ENCODE measurements at regions not wholly inside any gene's neighbourhood (a gene's known extent, or its start where the extent isn't known, plus 50 kb on each side); places are given as distances from the start of the nearest gene placed in this dataset.

- no peak for DNase-seq (ENCODE audit: low read depth in 2 of 2)
These were observed 85.8 kb upstream of the MVB12B start for GRCh38 chr9:126240835-126241234.

GRCh38 chr9:126248680-126249079 lies 77.9 kb upstream of the MVB12B start:
- no peak for DNase-seq (ENCODE audit: low read depth in 2 of 2)

- no peak for DNase-seq (ENCODE audit: low read depth in 2 of 2)
These were observed 64.9 kb upstream of the MVB12B start for GRCh38 chr9:126261584-126262356.

- DNase-seq (ENCODE audit: low read depth in 2 of 2), result no peak
These were observed 63.9 kb upstream of the MVB12B start for GRCh38 chr9:126262738-126263137.

GRCh38 chr9:126270556-126270955 lies 56.1 kb upstream of the MVB12B start:
- DNase-seq (ENCODE audit: low read depth in 2 of 2), result no peak

GRCh38 chr9:126275386-126276001 lies 51.1 kb upstream of the MVB12B start:
- no peak for DNase-seq (ENCODE audit: low read depth in 2 of 2)

GRCh38 chr9:126276056-126276728 lies 50.4 kb upstream of the MVB12B start:
- no peak for DNase-seq (ENCODE audit: low read depth in 2 of 2)
